ENCODE measurements at regions not wholly inside any gene's neighbourhood (a gene's known extent, or its start where the extent isn't known, plus 50 kb on each side); places are given as distances from the start of the nearest gene placed in this dataset.

DNA sequence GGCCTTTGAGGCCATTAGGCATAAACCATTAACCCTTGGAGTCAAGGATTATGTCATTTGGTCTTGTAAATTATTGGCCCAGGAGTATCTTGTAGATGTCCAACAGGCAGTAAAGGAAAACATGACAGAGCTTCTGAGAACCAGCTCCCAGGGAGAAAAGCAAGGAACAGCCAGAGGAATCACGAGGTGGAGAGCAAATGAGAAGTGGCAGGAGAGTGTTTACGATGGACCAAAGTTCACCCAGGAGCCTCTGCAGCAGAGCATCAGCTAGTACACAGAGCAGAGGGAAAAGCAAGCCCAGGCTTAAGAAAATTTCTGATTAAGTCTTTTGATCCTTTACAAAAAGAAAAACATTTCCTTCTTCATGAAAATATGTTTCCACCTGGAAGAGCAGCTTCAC is 206.2 kb downstream of the NDUFS4 start:
- TF ChIP-seq CTCF (IDR thresholded peaks at IDR 0.05) (no peak), ZFX (IDR thresholded peaks at IDR 0.05; ENCODE audit: borderline replicate concordance) (no peak)

All from 22Rv1 (cell line).